ENCODE measurements at regions not wholly inside any gene's neighbourhood (a gene's known extent, or its start where the extent isn't known, plus 50 kb on each side); places are given as distances from the start of the nearest gene placed in this dataset.

DNA sequence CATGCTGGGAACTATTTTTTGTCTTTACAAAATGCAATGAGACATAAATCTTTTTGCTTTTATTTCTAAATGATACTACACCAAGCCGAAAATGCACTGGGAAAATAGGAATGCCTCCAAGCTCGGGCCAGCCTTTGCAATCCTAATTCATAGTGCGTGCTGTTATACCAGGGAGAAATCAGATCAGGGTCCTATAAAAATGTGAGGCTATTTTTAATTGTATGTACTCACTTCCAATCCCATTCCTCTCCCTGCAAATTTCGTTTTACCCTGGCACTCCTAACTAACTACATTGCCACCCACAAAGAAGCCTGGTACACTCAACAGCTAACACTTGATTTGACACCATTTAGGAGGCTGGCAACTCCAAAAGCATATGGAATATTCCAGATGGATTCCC, 350.6 kb upstream of the ZFP64 start:
- no peak for DNase-seq (ENCODE audit: extremely low spot score)
- H3K9me3 ChIP-seq, result no peaks in the 10 kb centered on the region
- no peaks in the 10 kb centered on the region for H3K36me3 ChIP-seq
- H3K4me3 ChIP-seq, result no peak overlapping the region
- 74% methylated on average over 4 of the region's 4 CpGs for WGBS
- H3K27me3 ChIP-seq, result no peaks in the 10 kb centered on the region
- H3K27ac ChIP-seq (replicated peaks in 1 of 4), result no peak overlapping the region
- TF ChIP-seq POLR2AphosphoS5 (IDR thresholded peaks at IDR 0.05) (no peak), CTCF (IDR thresholded peaks at IDR 0.05) (no peak), POLR2A (IDR thresholded peaks at IDR 0.05; ENCODE audit: low read depth) (no peak), EP300 (IDR thresholded peaks at IDR 0.05) (no peak)
- intact Hi-C loops (cut with DNase I), result no loop called here
- no peaks in the 10 kb centered on the region for H3K4me1 ChIP-seq

GRCh38 chr20:52540509-52540908, 348.9 kb upstream of the ZFP64 start:
- Histone ChIP-seq H3K27me3 (no peaks in the 10 kb centered on the region), H3K27ac (replicated peaks in 1 of 4) (no peak overlapping the region), H3K9me3 (no peaks in the 10 kb centered on the region), H3K4me3 (no peak overlapping the region), H3K36me3 (no peaks in the 10 kb centered on the region), H3K4me1 (no peaks in the 10 kb centered on the region)
- TF ChIP-seq CTCF (IDR thresholded peaks at IDR 0.05) (no peak), POLR2AphosphoS5 (IDR thresholded peaks at IDR 0.05) (no peak), POLR2A (IDR thresholded peaks at IDR 0.05; ENCODE audit: low read depth) (no peak), EP300 (IDR thresholded peaks at IDR 0.05) (no peak)
- intact Hi-C loops (cut with DNase I), result no loop called here
- DNase-seq (ENCODE audit: extremely low spot score), result no peak
- 87% methylated on average over 1 of the region's 1 CpG for WGBS

DNA sequence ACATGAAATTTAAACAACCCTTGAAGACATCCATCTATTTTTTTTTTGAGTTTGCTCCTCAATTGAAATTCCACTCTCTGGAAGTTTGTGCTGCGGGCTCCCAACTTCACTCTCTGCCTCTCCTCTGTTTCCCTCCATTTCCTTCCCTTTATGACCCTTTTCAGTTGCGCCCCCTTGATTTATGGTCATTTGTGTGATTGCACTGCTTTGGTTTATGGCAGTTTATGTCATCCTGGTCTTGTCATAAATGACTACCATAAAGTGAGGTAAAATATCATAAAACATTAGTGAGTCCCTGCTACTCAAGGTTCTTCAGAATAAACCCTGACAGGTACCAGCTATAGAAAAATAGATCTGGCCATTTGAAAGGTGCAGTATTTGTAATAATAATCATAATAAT, 348.3 kb upstream of the ZFP64 start:
- WGBS, result 71% methylated on average over 2 of the region's 2 CpGs
- Histone ChIP-seq H3K27me3 (no peaks in the 10 kb centered on the region), H3K4me3 (no peak overlapping the region), H3K4me1 (no peaks in the 10 kb centered on the region), H3K27ac (replicated peaks in 1 of 4) (no peak overlapping the region), H3K36me3 (no peaks in the 10 kb centered on the region), H3K9me3 (no peaks in the 10 kb centered on the region)
- intact Hi-C loops (cut with DNase I), result no loop called here
- TF ChIP-seq POLR2A (IDR thresholded peaks at IDR 0.05; ENCODE audit: low read depth), result no peak
- no peak for TF ChIP-seq POLR2AphosphoS5 (IDR thresholded peaks at IDR 0.05)
- no peak for DNase-seq (ENCODE audit: extremely low spot score)

DNA sequence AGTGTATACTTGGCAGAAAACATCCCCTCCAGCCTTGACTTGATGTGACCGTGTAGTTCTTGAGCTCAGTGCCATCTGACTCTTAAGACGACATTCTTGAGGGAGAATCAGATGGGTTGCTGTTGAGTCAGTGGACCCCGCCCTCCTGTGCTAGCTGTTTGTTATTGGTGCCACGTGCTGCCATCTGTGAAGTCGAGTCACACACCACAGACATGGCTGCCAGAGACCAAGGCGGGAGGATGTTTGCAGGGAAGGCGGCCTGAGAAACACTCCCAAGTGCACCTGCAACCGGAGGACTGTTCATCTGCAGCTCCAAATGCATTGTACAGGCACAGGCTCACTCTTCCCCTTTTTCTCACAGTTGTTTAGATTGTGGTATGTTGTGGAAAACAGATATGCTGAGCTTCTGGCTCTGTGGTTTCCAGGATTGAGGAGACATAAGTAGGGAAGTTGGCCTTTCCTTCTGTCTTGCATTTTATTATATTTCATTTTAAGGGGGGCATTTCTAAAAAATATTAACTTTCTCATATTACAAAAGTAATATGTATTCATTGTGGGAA, 345.3 kb upstream of the ZFP64 start:
- intact Hi-C loops (cut with DNase I), result no loop called here
- TF ChIP-seq EP300 (IDR thresholded peaks at IDR 0.05) (no peak), CTCF (IDR thresholded peaks at IDR 0.05) (no peak), POLR2A (IDR thresholded peaks at IDR 0.05; ENCODE audit: low read depth) (no peak), POLR2AphosphoS5 (IDR thresholded peaks at IDR 0.05) (no peak)
- no peak overlapping the region for H3K27ac ChIP-seq (replicated peaks in 1 of 4)
- no peaks in the 10 kb centered on the region for H3K4me1 ChIP-seq
- H3K27me3 ChIP-seq, result no peaks in the 10 kb centered on the region
- no peak overlapping the region for H3K4me3 ChIP-seq
- no peaks in the 10 kb centered on the region for H3K9me3 ChIP-seq
- DNase-seq (ENCODE audit: extremely low spot score), result no peak
- WGBS, result 81% methylated on average over 8 of the region's 8 CpGs
- no peaks in the 10 kb centered on the region for H3K36me3 ChIP-seq

GRCh38 chr20:52536040-52536439, 344.5 kb upstream of the ZFP64 start:
- TF ChIP-seq CTCF (IDR thresholded peaks at IDR 0.05), result no peak
- TF ChIP-seq EP300 (IDR thresholded peaks at IDR 0.05), result no peak
- TF ChIP-seq POLR2AphosphoS5 (IDR thresholded peaks at IDR 0.05), result no peak
- no peak for TF ChIP-seq POLR2A (IDR thresholded peaks at IDR 0.05; ENCODE audit: low read depth)
- no peak overlapping the region for H3K4me3 ChIP-seq
- no peaks in the 10 kb centered on the region for H3K27me3 ChIP-seq
- H3K4me1 ChIP-seq, result no peaks in the 10 kb centered on the region
- intact Hi-C loops (cut with DNase I), result no loop called here
- H3K9me3 ChIP-seq, result no peaks in the 10 kb centered on the region
- DNase-seq (ENCODE audit: extremely low spot score), result no peak
- H3K27ac ChIP-seq (replicated peaks in 1 of 4), result no peak overlapping the region
- 76% methylated on average over 1 of the region's 1 CpG for WGBS
- H3K36me3 ChIP-seq, result no peaks in the 10 kb centered on the region

Data from esophagus muscularis mucosa (tissue), 4 donors.